ENCODE measurements at regions not wholly inside any gene's neighbourhood (a gene's known extent, or its start where the extent isn't known, plus 50 kb on each side); places are given as distances from the start of the nearest gene placed in this dataset.

- no peak for TF ChIP-seq CTCF (IDR thresholded peaks at IDR 0.05; ENCODE audit: insufficient read depth, low read length, poor library complexity, severe bottlenecking)
- no peaks in the 10 kb centered on the region for H3K36me3 ChIP-seq (ENCODE audit: control insufficient read depth, insufficient read depth, low read length)
- no peak overlapping the region for H3K4me3 ChIP-seq (ENCODE audit: low read depth, low read length)
- no peaks in the 10 kb centered on the region for H3K27me3 ChIP-seq (ENCODE audit: control insufficient read depth, insufficient read depth, low read length)
- no peak for DNase-seq (ENCODE audit: low read depth)
These were observed 629.0 kb downstream of the USP25 start for GRCh38 chr21:16358784-16359183.

GRCh38 chr21:16363100-16363499 lies 633.3 kb downstream of the USP25 start:
- no peaks in the 10 kb centered on the region for H3K36me3 ChIP-seq (ENCODE audit: control insufficient read depth, insufficient read depth, low read length)
- no peak for DNase-seq (ENCODE audit: low read depth)
- no peak overlapping the region for H3K4me3 ChIP-seq (ENCODE audit: low read depth, low read length)
- no peaks in the 10 kb centered on the region for H3K27me3 ChIP-seq (ENCODE audit: control insufficient read depth, insufficient read depth, low read length)
- TF ChIP-seq CTCF (IDR thresholded peaks at IDR 0.05; ENCODE audit: insufficient read depth, low read length, poor library complexity, severe bottlenecking), result no peak

- no peaks in the 10 kb centered on the region for H3K27me3 ChIP-seq (ENCODE audit: control insufficient read depth, insufficient read depth, low read length)
- no peak overlapping the region for H3K4me3 ChIP-seq (ENCODE audit: low read depth, low read length)
- no peak for DNase-seq (ENCODE audit: low read depth)
- no peak for TF ChIP-seq CTCF (IDR thresholded peaks at IDR 0.05; ENCODE audit: insufficient read depth, low read length, poor library complexity, severe bottlenecking)
- no peaks in the 10 kb centered on the region for H3K36me3 ChIP-seq (ENCODE audit: control insufficient read depth, insufficient read depth, low read length)
These were observed 633.7 kb downstream of the USP25 start for GRCh38 chr21:16363518-16363917.

GRCh38 chr21:16366207-16366606 lies 636.4 kb downstream of the USP25 start:
- no peak for DNase-seq (ENCODE audit: low read depth)
- Histone ChIP-seq H3K36me3 (ENCODE audit: control insufficient read depth, insufficient read depth, low read length) (no peaks in the 10 kb centered on the region), H3K27me3 (ENCODE audit: control insufficient read depth, insufficient read depth, low read length) (no peaks in the 10 kb centered on the region), H3K4me3 (ENCODE audit: low read depth, low read length) (no peak overlapping the region)
- TF ChIP-seq CTCF (IDR thresholded peaks at IDR 0.05; ENCODE audit: insufficient read depth, low read length, poor library complexity, severe bottlenecking), result no peak

- TF ChIP-seq CTCF (IDR thresholded peaks at IDR 0.05; ENCODE audit: insufficient read depth, low read length, poor library complexity, severe bottlenecking), result no peak
- DNase-seq (ENCODE audit: low read depth), result no peak
- Histone ChIP-seq H3K27me3 (ENCODE audit: control insufficient read depth, insufficient read depth, low read length) (no peaks in the 10 kb centered on the region), H3K36me3 (ENCODE audit: control insufficient read depth, insufficient read depth, low read length) (no peaks in the 10 kb centered on the region), H3K4me3 (ENCODE audit: low read depth, low read length) (no peak overlapping the region)
These were observed 637.3 kb downstream of the USP25 start for GRCh38 chr21:16367079-16367478.

- Histone ChIP-seq H3K4me3 (ENCODE audit: low read depth, low read length) (no peak overlapping the region), H3K27me3 (ENCODE audit: control insufficient read depth, insufficient read depth, low read length) (no peaks in the 10 kb centered on the region), H3K36me3 (ENCODE audit: control insufficient read depth, insufficient read depth, low read length) (no peaks in the 10 kb centered on the region)
- DNase-seq (ENCODE audit: low read depth), result no peak
- no peak for TF ChIP-seq CTCF (IDR thresholded peaks at IDR 0.05; ENCODE audit: insufficient read depth, low read length, poor library complexity, severe bottlenecking)
These were observed 640.4 kb downstream of the USP25 start for GRCh38 chr21:16370186-16370585.
